OCI-LY7 (cell line): ENCODE measurements at regions not wholly inside any gene's neighbourhood (a gene's known extent, or its start where the extent isn't known, plus 50 kb on each side); places are given as distances from the start of the nearest gene placed in this dataset.
"Not testable (repeated sequence)": the region's sequence is repeated elsewhere in the genome, so short reads cannot be mapped to it uniquely, and the experiment has no call there.

ENCODE experiments used
- BruUV-seq: library from RNA; stranded (reverse); fragments of 400-500 nt; replicated peaks from 2 replicates; lab custom pipeline; 2021; lab: Mats Ljungman, UMichigan
- CTCF ChIA-PET: fragments of 300-600 bp; sonication (Branson Sonifier 250); formaldehyde crosslinking; loops from one replicate; lab custom pipeline; 2022; ENCODE audit warnings: antibody characterized with exemption; ENCODE audit not compliant: unreplicated experiment; lab: Charles Lee
- POLR2A ChIA-PET: fragments of 300-600 bp; sonication (Branson Sonifier 250); formaldehyde crosslinking; loops from one replicate; lab custom pipeline; 2022; ENCODE audit warnings: antibody characterized with exemption; lab: Charles Lee
- DNase-seq: peaks from one replicate; pipeline ENCODE4 v3.0.0-alpha.2; 2015; ENCODE audit warnings: low spot score
- H2AFZ ChIP-seq: fragments of 200-600 bp; sonication (generic), shearing (Covaris generic); 2 replicates; pipeline ENCODE4 v1.6.1; 2014; ENCODE audit warnings: mild to moderate bottlenecking, antibody characterized with exemption, low read length, moderate library complexity
- H3K27ac ChIP-seq: fragments of 200-600 bp; sonication (generic); 2 replicates; pipeline ENCODE4 v1.5.1; 2014; ENCODE audit warnings: mixed run types, low read depth, mild to moderate bottlenecking, moderate library complexity, low read length, inconsistent platforms; ENCODE audit not compliant: poor library complexity, severe bottlenecking
- H3K36me3 ChIP-seq: fragments of 200-600 bp; sonication (generic); 2 replicates; pipeline ENCODE4 v1.6.1; 2014; ENCODE audit warnings: mild to moderate bottlenecking, antibody characterized with exemption, low read length, moderate library complexity, mixed read lengths; ENCODE audit not compliant: insufficient read depth
- H3K4me1 ChIP-seq: fragments of 200-600 bp; sonication (generic); 2 replicates; pipeline ENCODE4 v1.5.1; 2014; ENCODE audit warnings: mild to moderate bottlenecking, low read length; ENCODE audit not compliant: insufficient read depth, poor library complexity, severe bottlenecking
- H3K4me2 ChIP-seq: fragments of 200-600 bp; sonication (generic); 2 replicates; pipeline ENCODE4 v1.6.1; 2014; ENCODE audit warnings: mild to moderate bottlenecking, low read length
- H3K4me3 ChIP-seq: fragments of 200-600 bp; sonication (generic); 2 replicates; pipeline ENCODE4 v1.5.1; 2014; ENCODE audit warnings: mild to moderate bottlenecking, low read depth, low read length; ENCODE audit not compliant: poor library complexity, severe bottlenecking
- H3K79me2 ChIP-seq: fragments of 200-600 bp; sonication (generic); 2 replicates; pipeline ENCODE4 v1.6.1; 2016; ENCODE audit warnings: low read depth, mild to moderate bottlenecking, low read length, moderate library complexity, mixed read lengths; ENCODE audit not compliant: insufficient read depth
- H3K9me2 ChIP-seq: fragments of 200-600 bp; sonication (generic); 2 replicates; pipeline ENCODE4 v1.6.1; 2016; ENCODE audit warnings: mild to moderate bottlenecking, low read length, mixed read lengths; ENCODE audit not compliant: insufficient read depth
- H3K9me3 ChIP-seq: fragments of 200-600 bp; sonication (generic); 2 replicates; pipeline ENCODE4 v1.6.1; 2014; ENCODE audit warnings: mild to moderate bottlenecking, mixed run types, low read length, mixed read lengths
- H4K20me1 ChIP-seq: fragments of 200-600 bp; sonication (generic); 2 replicates; pipeline ENCODE4 v1.6.1; 2014; ENCODE audit warnings: mild to moderate bottlenecking, antibody characterized with exemption, low read length, moderate library complexity, mixed read lengths; ENCODE audit not compliant: insufficient read depth
- CTCF ChIP-seq: fragments of 200-600 bp; sonication (generic); conservative IDR thresholded peaks from 2 replicates; pipeline ENCODE4 v1.5.1; 2014; ENCODE audit warnings: mild to moderate bottlenecking, antibody characterized with exemption, low read length, moderate library complexity, mixed read lengths
- EZH2phosphoT487 ChIP-seq: fragments of 200-600 bp; sonication (generic); IDR thresholded peaks from 2 replicates; pipeline ENCODE4 v1.6.1; 2018; ENCODE audit warnings: low read depth, borderline replicate concordance, mild to moderate bottlenecking, mixed run types, antibody characterized with exemption, low read length, moderate library complexity, mixed read lengths
- intact Hi-C: fragments of 100-400 bp; cut with micrococcal nuclease; formaldehyde crosslinking; loops from one replicate; pipeline ENCODE4 v1.10.0; 2022; ENCODE audit not compliant: unreplicated experiment

DNA sequence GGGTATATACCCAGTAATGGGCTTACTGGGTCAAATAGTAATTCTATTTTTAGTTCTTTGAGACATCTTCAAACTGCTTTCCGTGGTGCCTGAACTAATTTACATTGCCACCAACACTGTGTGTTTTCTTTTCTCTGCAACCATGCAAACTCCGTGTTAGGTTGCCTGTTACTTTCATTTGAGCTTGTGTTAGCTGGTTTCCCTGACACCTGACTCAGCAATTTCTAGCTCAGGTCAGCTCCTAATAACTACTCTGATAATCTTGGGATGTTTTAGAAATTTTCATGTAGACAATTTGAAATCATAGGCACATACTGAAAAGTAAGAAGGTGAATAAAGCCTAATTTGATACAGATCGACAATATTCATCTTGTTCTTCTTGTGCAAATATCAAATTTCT lies 132.3 kb downstream of the ADCYAP1 start:
- H2AFZ ChIP-seq, result no peak overlapping the region
- H3K9me2 ChIP-seq, result no peaks in the 10 kb centered on the region
- no peaks in the 10 kb centered on the region for H3K4me1 ChIP-seq
- TF ChIP-seq CTCF (no peak), EZH2phosphoT487 (no peak)
- intact Hi-C loops, result no loop called here
- no peaks in the 10 kb centered on the region for H3K36me3 ChIP-seq
- no peak for DNase-seq
- no peak overlapping the region for H3K27ac ChIP-seq
- H3K4me2 ChIP-seq, result no peak overlapping the region
- H3K4me3 ChIP-seq, result no peak overlapping the region
- CTCF ChIA-PET, result no interaction called here
- POLR2A ChIA-PET, result no interaction called here
- H4K20me1 ChIP-seq, result no peaks in the 10 kb centered on the region
- BruUV-seq, result no TSS peak
- no peaks in the 10 kb centered on the region for H3K9me3 ChIP-seq
- no peaks in the 10 kb centered on the region for H3K79me2 ChIP-seq

DNA sequence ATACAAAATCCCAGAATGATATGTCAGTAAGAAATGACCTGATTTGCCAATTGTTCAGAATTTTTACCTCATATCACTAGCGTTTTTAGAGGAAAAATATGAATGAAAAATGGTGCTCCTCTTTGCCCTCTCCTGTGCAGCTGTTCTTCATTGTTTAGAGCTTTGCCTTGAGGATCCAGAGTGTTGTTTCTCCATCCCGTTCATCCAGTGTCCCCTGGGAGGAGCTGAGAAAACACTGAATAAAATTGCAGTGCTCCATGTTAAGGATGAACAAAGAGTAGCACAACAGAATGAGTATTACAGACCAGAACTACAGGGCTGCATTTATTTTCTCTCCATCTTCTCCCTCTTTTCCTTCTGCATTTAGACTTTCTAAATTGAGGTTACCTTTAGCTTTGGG lies 133.1 kb downstream of the ADCYAP1 start:
- Histone ChIP-seq H3K9me3 (no peaks in the 10 kb centered on the region), H3K36me3 (no peaks in the 10 kb centered on the region), H3K4me1 (no peaks in the 10 kb centered on the region), H3K27ac (no peak overlapping the region), H3K4me2 (no peak overlapping the region), H3K9me2 (no peaks in the 10 kb centered on the region), H3K4me3 (no peak overlapping the region), H3K79me2 (no peaks in the 10 kb centered on the region), H2AFZ (no peak overlapping the region), H4K20me1 (no peaks in the 10 kb centered on the region)
- no peak for TF ChIP-seq EZH2phosphoT487
- intact Hi-C loops, result no loop called here
- CTCF ChIA-PET, result no interaction called here
- POLR2A ChIA-PET, result no interaction called here
- no TSS peak for BruUV-seq
- no peak for DNase-seq

- DNase-seq, result no peak
- H2AFZ ChIP-seq, result no peak overlapping the region
- TF ChIP-seq EZH2phosphoT487, result no peak
- TF ChIP-seq CTCF, result no peak
- POLR2A ChIA-PET, result no interaction called here
- no peak overlapping the region for H3K4me2 ChIP-seq
- BruUV-seq, result no TSS peak
- H3K79me2 ChIP-seq, result no peaks in the 10 kb centered on the region
- CTCF ChIA-PET, result no interaction called here
- no peaks in the 10 kb centered on the region for H3K36me3 ChIP-seq
- H3K9me3 ChIP-seq, result no peaks in the 10 kb centered on the region
- H3K27ac ChIP-seq, result no peak overlapping the region
- intact Hi-C loops, result no loop called here
- no peaks in the 10 kb centered on the region for H4K20me1 ChIP-seq
- no peak overlapping the region for H3K4me3 ChIP-seq
- no peaks in the 10 kb centered on the region for H3K4me1 ChIP-seq
- H3K9me2 ChIP-seq, result no peaks in the 10 kb centered on the region
Measured at GRCh38 chr18:1039421-1039820, 134.8 kb downstream of the ADCYAP1 start.

- POLR2A ChIA-PET, DNase-seq, BruUV-seq, intact Hi-C loops, H3K4me2 ChIP-seq, H3K79me2 ChIP-seq, H3K9me3 ChIP-seq, H3K4me3 ChIP-seq, H3K27ac ChIP-seq, H2AFZ ChIP-seq, H3K36me3 ChIP-seq, CTCF ChIA-PET, H4K20me1 ChIP-seq, H3K9me2 ChIP-seq, H3K4me1 ChIP-seq: not testable (repeated sequence)
Measured at GRCh38 chr18:1043039-1043438, 138.4 kb downstream of the ADCYAP1 start.
